Heart left ventricle (tissue), 16 donors: ENCODE measurements at regions not wholly inside any gene's neighbourhood (a gene's known extent, or its start where the extent isn't known, plus 50 kb on each side); places are given as distances from the start of the nearest gene placed in this dataset.

Experiments used
- ATAC-seq, 4 donors: fragments of 200-7000 bp; cut with Tn5 transposase; one replicate each; pipeline ENCODE4 v1.9.1; 2020 to 2022; ENCODE audit warnings: moderate library complexity in 4 of 4, mild to moderate bottlenecking in 3 of 4, moderate number of reproducible peaks in 1 of 4
- DNase-seq, 5 donors: peaks; one replicate each; pipeline ENCODE4 v3.0.0-alpha.2; 2020
- H3K27ac ChIP-seq, 12 donors: fragments of 200-600 bp; sonication (generic) in 4 of 12; one replicate each; pipeline versions ENCODE4 v1.5.0 to v1.8.0; 2016 to 2022; ENCODE audit warnings: mild to moderate bottlenecking in 2 of 12
- H3K27me3 ChIP-seq, 9 donors: fragments of 200-600 bp; sonication (generic) in 2 of 9; one replicate each; pipeline versions ENCODE4 v1.5.1 to v1.8.0; 2016 to 2022; ENCODE audit warnings: mild to moderate bottlenecking in 3 of 9
- H3K36me3 ChIP-seq, 9 donors: fragments of 200-600 bp; sonication (generic) in 2 of 9; one replicate each; pipeline versions ENCODE4 v1.5.0 to v1.8.0; 2018 to 2022; ENCODE audit warnings: mild to moderate bottlenecking in 2 of 9
- H3K4me1 ChIP-seq, 12 donors: fragments of 200-600 bp; sonication (generic) in 4 of 12; one replicate each; pipeline versions ENCODE4 v1.5.0 to v1.8.0; 2016 to 2022; ENCODE audit warnings: mild to moderate bottlenecking in 3 of 12
- H3K4me3 ChIP-seq, 12 donors: fragments of 200-600 bp; sonication (generic) in 4 of 12; one replicate each; pipeline versions ENCODE4 v1.5.0 to v1.8.0; 2017 to 2022; ENCODE audit warnings: mild to moderate bottlenecking in 9 of 12, moderate library complexity in 4 of 12
- H3K9me3 ChIP-seq, 12 donors: fragments of 200-600 bp; sonication (generic) in 4 of 12; one replicate each; pipeline versions ENCODE4 v1.5.0 to v1.8.0; 2016 to 2022; ENCODE audit warnings: mild to moderate bottlenecking in 1 of 12
- CTCF ChIP-seq, 12 donors: fragments of 200-600 bp; sonication (generic) in 4 of 12; IDR thresholded peaks; one replicate each; pipeline versions ENCODE4 v1.5.0 to v1.8.0; 2018 to 2022; ENCODE audit warnings: antibody characterized with exemption in 12 of 12, mild to moderate bottlenecking in 5 of 12
- POLR2A ChIP-seq, 2 donors: fragments of 450-650 bp; IDR thresholded peaks; one replicate each; pipeline ENCODE4 v1.6.1; 2017; ENCODE audit warnings: antibody characterized with exemption in 2 of 2, mild to moderate bottlenecking in 2 of 2, moderate library complexity in 2 of 2
- WGBS, 4 donors: extraction: QIAGEN DNeasy Blood & Tissue Kit in 2 of 4; methylation state at CpG; one replicate each; pipeline versions ENCODE4 v1.1.5 to v1.1.7; 2013 to 2018; 5-methylcytosine and 5-hydroxymethylcytosine counted together
- intact Hi-C, 10 donors: fragments of 100-400 bp; cut with DNase I; formaldehyde crosslinking; loops; one replicate each; pipeline versions ENCODE4 v1.11.1 to v1.14.2; 2022
- donor health status: ischemic (EF 13 %, LVEDD 7.1; RV severe dilation, severe dysfunction).
- donor health status: healthy with polysubstance abuse.
- donor health status: DM: no; HTN: yes; CAD: no.
- donor health status: DM: no; HTN: no; CAD: no.
- donor health status: ischemic (EF 25% LVEDD 6.9; RV normal size, moderate dysfunction).
- donor health status: ischemic (EF 25% LVEDD 5.7; RV mildly dilated, moderate dysfunction).
- donor health status: healthy.
- donor health status: DM: yes; HTN: yes; CAD: no.
- donor health status: ischemic (EF 35%, LVEDD 5.7; RV mildly dilated, moderate dysfunction).
- donor health status: nonischemic (EF 11% LVEDD 7.7; RV severe dilation, severe dysfunction).
- donor health status: DM: yes; HTN: yes; CAD: no.
- donor health status: PGD.
- donor health status: ischemic (EF 29% LVEDD 5.4; RV normal size, mild dysfunction).
- donor health status: nonischemic (EF 23%, LVEDD 6.1; RV moderate dilation, normal function).

GRCh38 chr11:127649958-127650357 is 649.4 kb upstream of the KIRREL3 start:
- Histone ChIP-seq H3K9me3 (no peaks in the 10 kb centered on the region), H3K36me3 (no peaks in the 10 kb centered on the region), H3K27me3 (no peaks in the 10 kb centered on the region), H3K27ac (no peak overlapping the region), H3K4me3 (no peak overlapping the region), H3K4me1 (no peaks in the 10 kb centered on the region)
- no peak for DNase-seq
- 95 to 98% (median 97%) methylated on average over 1 of the region's 1 CpG for WGBS, 4 donors
- intact Hi-C loops: no loop called here
- no peak for ATAC-seq
- TF ChIP-seq POLR2A (IDR thresholded peaks at IDR 0.05) (no peak), CTCF (IDR thresholded peaks at IDR 0.05) (no peak)

GRCh38 chr11:127649071-127649470 is 648.5 kb upstream of the KIRREL3 start:
- no peak overlapping the region for H3K4me3 ChIP-seq
- DNase-seq: no peak
- TF ChIP-seq CTCF (IDR thresholded peaks at IDR 0.05) (no peak), POLR2A (IDR thresholded peaks at IDR 0.05) (no peak)
- no peaks in the 10 kb centered on the region for H3K27me3 ChIP-seq
- no peaks in the 10 kb centered on the region for H3K36me3 ChIP-seq
- intact Hi-C loops: no loop called here
- no peaks in the 10 kb centered on the region for H3K4me1 ChIP-seq
- ATAC-seq: no peak
- H3K9me3 ChIP-seq: no peaks in the 10 kb centered on the region
- 82 to 86% (median 84%) methylated on average over 2 of the region's 2 CpGs for WGBS, 4 donors
- no peak overlapping the region for H3K27ac ChIP-seq

GRCh38 chr11:127648583-127648982 is 648.0 kb upstream of the KIRREL3 start:
- no peak for ATAC-seq

GRCh38 chr11:127644366-127644765 is 643.8 kb upstream of the KIRREL3 start:
- DNase-seq: no peak
- TF ChIP-seq POLR2A (IDR thresholded peaks at IDR 0.05) (no peak), CTCF (IDR thresholded peaks at IDR 0.05) (no peak)
- intact Hi-C loops: no loop called here
- ATAC-seq: no peak
- H3K27ac ChIP-seq: no peak overlapping the region
- H3K4me3 ChIP-seq: no peak overlapping the region
- no peaks in the 10 kb centered on the region for H3K9me3 ChIP-seq
- H3K27me3 ChIP-seq: no peaks in the 10 kb centered on the region
- no peaks in the 10 kb centered on the region for H3K36me3 ChIP-seq
- WGBS, 4 donors: 96 to 97% (median 97%) methylated on average over 4 of the region's 4 CpGs
- H3K4me1 ChIP-seq: no peaks in the 10 kb centered on the region

More at GRCh38 chr11:127648583-127648982, 648.0 kb upstream of the KIRREL3 start:
- no peak for DNase-seq
- H3K4me3 ChIP-seq: no peak overlapping the region
- H3K4me1 ChIP-seq: no peaks in the 10 kb centered on the region
- H3K27ac ChIP-seq: no peak overlapping the region
- H3K27me3 ChIP-seq: no peaks in the 10 kb centered on the region
- H3K36me3 ChIP-seq: no peaks in the 10 kb centered on the region
- H3K9me3 ChIP-seq: no peaks in the 10 kb centered on the region
- intact Hi-C loops: no loop called here
- TF ChIP-seq CTCF (IDR thresholded peaks at IDR 0.05): no peak
